ENCODE measurements at regions not wholly inside any gene's neighbourhood (a gene's known extent, or its start where the extent isn't known, plus 50 kb on each side); places are given as distances from the start of the nearest gene placed in this dataset.

- Histone ChIP-seq H3K27ac (ENCODE audit: low read length) (no peak overlapping the region), H3K4me3 (ENCODE audit: low read length) (no peak overlapping the region), H3K79me2 (replicated peaks; ENCODE audit: insufficient read depth, low read length) (no peaks in the 10 kb centered on the region), H3K27me3 (ENCODE audit: insufficient read depth, low read depth, low read length) (no peaks in the 10 kb centered on the region), H3K9me3 (ENCODE audit: low read length) (no peaks in the 10 kb centered on the region), H3K4me2 (ENCODE audit: low read length) (no peak overlapping the region), H3K36me3 (ENCODE audit: insufficient read depth, low read length) (no peaks in the 10 kb centered on the region), H4K20me1 (ENCODE audit: insufficient read depth) (no peaks in the 10 kb centered on the region), H3K9ac (ENCODE audit: low read length) (no peak overlapping the region), H3F3A (ENCODE audit: insufficient read depth, low read length, poor library complexity, severe bottlenecking) (no peaks in the 10 kb centered on the region), H2AFZ (ENCODE audit: low read depth, low read length) (no peak overlapping the region), H3K9me2 (ENCODE audit: insufficient read depth, low read length) (no peaks in the 10 kb centered on the region)
- no peak for TF ChIP-seq MXI1 (conservative IDR thresholded peaks at IDR 0.05; ENCODE audit: poor library complexity, severe bottlenecking)
- TF ChIP-seq TAF1 (IDR thresholded peaks at IDR 0.05; ENCODE audit: low read depth) = no peak
- TF ChIP-seq EP300 (conservative IDR thresholded peaks at IDR 0.05; ENCODE audit: poor library complexity, severe bottlenecking) = no peak
- no peak for TF ChIP-seq EZH2 (IDR thresholded peaks at IDR 0.05; ENCODE audit: borderline replicate concordance, insufficient read depth, low read length, poor library complexity, severe bottlenecking)
- no peak for TF ChIP-seq CTCF (IDR thresholded peaks at IDR 0.05; ENCODE audit: poor library complexity, severe bottlenecking)
- no peak for TF ChIP-seq POLR2AphosphoS5 (IDR thresholded peaks at IDR 0.05)
- no peak for TF ChIP-seq REST (IDR thresholded peaks at IDR 0.05; ENCODE audit: borderline replicate concordance)
- TF ChIP-seq SMC3 (conservative IDR thresholded peaks at IDR 0.05; ENCODE audit: poor library complexity) = no peak
Measured at GRCh38 chr12:87778065-87778464, 251.1 kb downstream of the C12orf50 start.

- TF ChIP-seq POLR2AphosphoS5 (IDR thresholded peaks at IDR 0.05) (no peak), RAD21 (conservative IDR thresholded peaks at IDR 0.05) (no peak), EP300 (conservative IDR thresholded peaks at IDR 0.05; ENCODE audit: poor library complexity, severe bottlenecking) (peak; percentile 51)
- no peaks in the 10 kb centered on the region for H3K36me3 ChIP-seq (ENCODE audit: insufficient read depth, low read length)
- no peaks in the 10 kb centered on the region for H4K20me1 ChIP-seq (ENCODE audit: insufficient read depth)
- H3K9me3 ChIP-seq (ENCODE audit: low read length) = no peaks in the 10 kb centered on the region
- H3K27ac ChIP-seq (ENCODE audit: low read length) = peak overlapping the region; percentile 18
- H3K9ac ChIP-seq (ENCODE audit: low read length) = no peak overlapping the region
- no peaks in the 10 kb centered on the region for H3K27me3 ChIP-seq (ENCODE audit: insufficient read depth, low read depth, low read length)
- H3K9me2 ChIP-seq (ENCODE audit: insufficient read depth, low read length) = no peaks in the 10 kb centered on the region
- no peaks in the 10 kb centered on the region for H3F3A ChIP-seq (ENCODE audit: insufficient read depth, low read length, poor library complexity, severe bottlenecking)
- no peak overlapping the region for H3K4me3 ChIP-seq (ENCODE audit: low read length)
- H2AFZ ChIP-seq (ENCODE audit: low read depth, low read length) = no peak overlapping the region
- no peaks in the 10 kb centered on the region for H3K79me2 ChIP-seq (replicated peaks; ENCODE audit: insufficient read depth, low read length)
- H3K4me2 ChIP-seq (ENCODE audit: low read length) = no peak overlapping the region
Measured at GRCh38 chr12:87775784-87776183, 253.4 kb downstream of the C12orf50 start.

- Histone ChIP-seq H3K9ac (ENCODE audit: low read length) (no peak overlapping the region), H2AFZ (ENCODE audit: low read depth, low read length) (no peak overlapping the region), H4K20me1 (ENCODE audit: insufficient read depth) (no peaks in the 10 kb centered on the region), H3K4me2 (ENCODE audit: low read length) (no peak overlapping the region), H3K79me2 (replicated peaks; ENCODE audit: insufficient read depth, low read length) (no peaks in the 10 kb centered on the region), H3K9me2 (ENCODE audit: insufficient read depth, low read length) (no peaks in the 10 kb centered on the region), H3K9me3 (ENCODE audit: low read length) (no peaks in the 10 kb centered on the region), H3F3A (ENCODE audit: insufficient read depth, low read length, poor library complexity, severe bottlenecking) (no peaks in the 10 kb centered on the region), H3K4me3 (ENCODE audit: low read length) (no peak overlapping the region), H3K27ac (ENCODE audit: low read length) (no peak overlapping the region), H3K36me3 (ENCODE audit: insufficient read depth, low read length) (no peaks in the 10 kb centered on the region), H3K27me3 (ENCODE audit: insufficient read depth, low read depth, low read length) (no peaks in the 10 kb centered on the region)
- TF ChIP-seq TAF1 (IDR thresholded peaks at IDR 0.05; ENCODE audit: low read depth) = no peak
- no peak for TF ChIP-seq EZH2 (IDR thresholded peaks at IDR 0.05; ENCODE audit: borderline replicate concordance, insufficient read depth, low read length, poor library complexity, severe bottlenecking)
- no peak for TF ChIP-seq CTCF (IDR thresholded peaks at IDR 0.05; ENCODE audit: poor library complexity, severe bottlenecking)
- no peak for TF ChIP-seq REST (IDR thresholded peaks at IDR 0.05; ENCODE audit: borderline replicate concordance)
- TF ChIP-seq RAD21 (conservative IDR thresholded peaks at IDR 0.05) = no peak
- no peak for TF ChIP-seq POLR2AphosphoS5 (IDR thresholded peaks at IDR 0.05)
- TF ChIP-seq SMC3 (conservative IDR thresholded peaks at IDR 0.05; ENCODE audit: poor library complexity) = no peak
- TF ChIP-seq EP300 (conservative IDR thresholded peaks at IDR 0.05; ENCODE audit: poor library complexity, severe bottlenecking) = no peak
- TF ChIP-seq MXI1 (conservative IDR thresholded peaks at IDR 0.05; ENCODE audit: poor library complexity, severe bottlenecking) = no peak
Measured at GRCh38 chr12:87775051-87775450, 254.2 kb downstream of the C12orf50 start.

Measured in neural cell (in vitro differentiated cells).